ENCODE measurements at regions not wholly inside any gene's neighbourhood (a gene's known extent, or its start where the extent isn't known, plus 50 kb on each side); places are given as distances from the start of the nearest gene placed in this dataset.

- TF ChIP-seq, protein P1, sequence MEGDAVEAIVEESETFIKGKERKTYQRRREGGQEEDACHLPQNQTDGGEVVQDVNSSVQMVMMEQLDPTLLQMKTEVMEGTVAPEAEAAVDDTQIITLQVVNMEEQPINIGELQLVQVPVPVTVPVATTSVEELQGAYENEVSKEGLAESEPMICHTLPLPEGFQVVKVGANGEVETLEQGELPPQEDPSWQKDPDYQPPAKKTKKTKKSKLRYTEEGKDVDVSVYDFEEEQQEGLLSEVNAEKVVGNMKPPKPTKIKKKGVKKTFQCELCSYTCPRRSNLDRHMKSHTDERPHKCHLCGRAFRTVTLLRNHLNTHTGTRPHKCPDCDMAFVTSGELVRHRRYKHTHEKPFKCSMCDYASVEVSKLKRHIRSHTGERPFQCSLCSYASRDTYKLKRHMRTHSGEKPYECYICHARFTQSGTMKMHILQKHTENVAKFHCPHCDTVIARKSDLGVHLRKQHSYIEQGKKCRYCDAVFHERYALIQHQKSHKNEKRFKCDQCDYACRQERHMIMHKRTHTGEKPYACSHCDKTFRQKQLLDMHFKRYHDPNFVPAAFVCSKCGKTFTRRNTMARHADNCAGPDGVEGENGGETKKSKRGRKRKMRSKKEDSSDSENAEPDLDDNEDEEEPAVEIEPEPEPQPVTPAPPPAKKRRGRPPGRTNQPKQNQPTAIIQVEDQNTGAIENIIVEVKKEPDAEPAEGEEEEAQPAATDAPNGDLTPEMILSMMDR (IDR thresholded peaks at IDR 0.05; ENCODE audit: low read depth, low read length), result no peak
- no peak for TF ChIP-seq EZH2phosphoT487 (IDR thresholded peaks at IDR 0.05; ENCODE audit: low read depth)
Observed at GRCh38 chr6:168238159-168238909, 81.2 kb downstream of the DACT2 start.
